GM12874 (cell line): ENCODE measurements at regions not wholly inside any gene's neighbourhood (a gene's known extent, or its start where the extent isn't known, plus 50 kb on each side); places are given as distances from the start of the nearest gene placed in this dataset.

Experiments
- CTCF ChIP-seq: IDR thresholded peaks from 2 replicates; pipeline ENCODE4 v1.5.1; 2011; ENCODE audit warnings: low read depth, mild to moderate bottlenecking, control low read depth, low read length, moderate library complexity; ENCODE audit not compliant: insufficient read depth

- no peak for TF ChIP-seq CTCF
Measured at GRCh38 chr9:88775966-88776365, 215.3 kb upstream of the S1PR3 start.

- TF ChIP-seq CTCF: no peak
Measured at GRCh38 chr9:88776717-88777497, 214.4 kb upstream of the S1PR3 start.

DNA sequence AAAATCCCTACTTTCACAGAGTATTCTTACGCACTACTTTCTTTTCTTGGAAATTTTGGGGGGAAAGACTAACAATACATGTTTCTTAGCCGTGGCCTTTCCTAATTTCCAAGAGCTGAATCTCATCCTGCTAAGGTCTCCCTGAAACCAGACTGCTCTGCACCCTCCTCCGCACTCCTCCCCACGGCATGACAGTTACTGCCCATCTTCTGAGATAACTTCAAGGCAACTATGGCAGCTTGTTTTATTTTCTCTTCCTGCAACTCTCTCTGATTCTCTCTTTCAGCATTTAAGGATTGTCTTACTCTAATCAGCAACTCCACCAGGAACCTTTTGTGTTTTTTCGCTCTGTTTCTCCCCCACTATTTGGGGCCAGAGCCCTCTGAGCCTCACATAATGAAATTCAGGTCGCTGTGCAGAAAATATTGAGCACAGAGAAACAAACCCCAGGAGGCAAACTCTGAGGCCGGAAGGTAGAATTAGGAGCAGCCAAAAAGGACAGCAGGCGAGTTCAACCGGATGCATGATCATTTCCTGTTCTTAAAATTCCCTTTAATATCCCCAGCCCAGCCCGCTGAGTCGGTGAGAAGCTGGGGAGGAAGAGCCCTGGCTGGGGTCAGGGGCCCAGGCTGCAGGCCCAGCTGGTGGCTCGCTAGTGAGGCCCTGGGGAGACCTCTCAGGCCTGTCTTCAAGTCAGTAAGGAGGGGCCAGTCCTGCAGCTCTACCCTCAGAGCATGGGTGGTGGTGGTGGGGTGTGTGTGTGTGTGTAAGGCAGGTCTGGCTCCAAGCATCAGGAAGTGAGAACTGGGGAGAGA, 213.6 kb upstream of the S1PR3 start:
- TF ChIP-seq CTCF: no peak

- no peak for TF ChIP-seq CTCF
Measured at GRCh38 chr9:88781628-88782391, 209.5 kb upstream of the S1PR3 start.

DNA sequence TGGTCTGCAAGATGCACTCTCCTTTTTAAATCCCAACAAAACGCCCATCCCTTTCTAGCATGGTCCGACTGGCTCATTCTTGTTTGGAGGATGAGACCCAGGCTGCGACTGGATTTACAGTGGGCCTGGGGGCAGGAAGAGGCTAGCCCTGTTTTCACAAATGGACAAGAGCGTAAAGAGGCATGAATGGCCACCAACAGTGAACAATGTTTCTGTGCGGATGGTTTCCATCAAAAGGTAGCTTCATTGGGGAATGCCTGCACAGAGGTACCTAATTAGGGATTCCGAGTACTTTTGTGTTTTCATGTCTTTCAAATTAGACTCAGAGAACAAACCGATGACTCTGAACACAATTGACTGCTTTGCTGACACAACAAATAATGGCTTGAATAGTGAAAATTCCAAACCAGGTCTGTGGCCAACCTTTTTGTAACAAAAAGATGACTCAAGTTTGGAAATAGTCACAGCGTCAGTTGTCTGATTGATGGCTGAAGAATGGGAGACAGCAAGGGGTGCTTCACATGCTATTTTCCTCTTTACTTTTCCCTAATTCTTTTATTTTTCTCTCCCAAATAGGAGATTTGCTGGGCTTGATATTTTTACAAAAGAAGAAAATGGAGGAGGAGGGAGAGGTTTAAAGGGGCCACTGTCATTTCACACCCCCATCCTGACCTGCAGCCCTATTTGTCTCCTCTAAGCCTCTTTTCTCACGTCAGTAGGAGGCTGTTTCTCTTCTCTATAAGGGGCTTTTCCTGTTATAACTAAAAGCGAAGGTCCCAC, 208.1 kb upstream of the S1PR3 start:
- TF ChIP-seq CTCF: no peak

- no peak for TF ChIP-seq CTCF
Measured at GRCh38 chr9:88783711-88784083, 207.6 kb upstream of the S1PR3 start.

DNA sequence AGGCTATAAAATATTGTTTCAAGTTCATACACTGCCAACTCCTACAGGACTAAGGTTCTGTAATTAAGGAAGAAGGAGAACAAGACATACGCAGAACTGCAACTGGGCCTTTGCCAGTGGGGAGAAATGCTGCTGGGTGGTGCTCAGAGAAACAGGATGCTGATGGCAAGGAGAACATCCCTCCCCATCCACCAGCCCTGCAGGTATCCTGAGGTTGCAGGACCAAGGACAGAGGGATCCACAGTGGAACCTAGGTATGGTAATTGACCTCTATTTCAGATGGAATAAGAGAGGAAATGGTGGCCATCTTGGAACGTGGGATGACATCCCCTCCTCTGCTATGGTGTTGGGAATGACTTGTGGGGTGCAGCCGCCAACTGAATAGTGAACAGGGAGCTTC, 206.3 kb upstream of the S1PR3 start:
- TF ChIP-seq CTCF: no peak
